ENCODE measurements at regions not wholly inside any gene's neighbourhood (a gene's known extent, or its start where the extent isn't known, plus 50 kb on each side); places are given as distances from the start of the nearest gene placed in this dataset.

GRCh38 chr10:31605426-31605825 is 286.4 kb downstream of the ZEB1 start:
- Histone ChIP-seq H3K27ac (no peak overlapping the region), H3K9me3 (ENCODE audit: low read depth) (no peaks in the 10 kb centered on the region), H3K4me2 (no peak overlapping the region), H3K9ac (no peak overlapping the region), H3K4me3 (no peak overlapping the region), H4K20me1 (ENCODE audit: low read depth) (no peaks in the 10 kb centered on the region), H3K79me2 (ENCODE audit: low read depth) (no peaks in the 10 kb centered on the region), H3K4me1 (no peaks in the 10 kb centered on the region), H3F3A (ENCODE audit: low read depth) (no peaks in the 10 kb centered on the region), H2AFZ (replicated peaks) (no peak overlapping the region), H3K27me3 (no peaks in the 10 kb centered on the region), H3K36me3 (no peaks in the 10 kb centered on the region)
- TF ChIP-seq EZH2 (IDR thresholded peaks at IDR 0.05) (no peak), CTCF (IDR thresholded peaks at IDR 0.05) (no peak), EZH2phosphoT487 (IDR thresholded peaks at IDR 0.05) (no peak)
- peaks cover 5% of the 10 kb centered on the region for H3K27me3 Mint-ChIP-seq (ENCODE audit: insufficient read depth, low read depth)
- peaks cover 13% of the 10 kb centered on the region for H3K4me1 Mint-ChIP-seq
- no peak for DNase-seq (ENCODE audit: low spot score)
- no peak overlapping the region for H3K4me3 Mint-ChIP-seq
- peaks cover 4% of the 10 kb centered on the region for H3K9me3 Mint-ChIP-seq
- H3K27ac Mint-ChIP-seq, result no peak overlapping the region
- no peaks in the 10 kb centered on the region for H3K36me3 Mint-ChIP-seq

- no peak for DNase-seq (ENCODE audit: low spot score)
- peak overlapping the region; percentile 35 for H3K27ac Mint-ChIP-seq
- Histone ChIP-seq H3K4me1 (no peaks in the 10 kb centered on the region), H3K27me3 (no peaks in the 10 kb centered on the region), H3K79me2 (ENCODE audit: low read depth) (no peaks in the 10 kb centered on the region), H4K20me1 (ENCODE audit: low read depth) (no peaks in the 10 kb centered on the region), H3K36me3 (no peaks in the 10 kb centered on the region), H3K9ac (no peak overlapping the region), H2AFZ (replicated peaks) (no peak overlapping the region), H3K4me3 (no peak overlapping the region), H3K27ac (no peak overlapping the region), H3K4me2 (no peak overlapping the region), H3K9me3 (ENCODE audit: low read depth) (no peaks in the 10 kb centered on the region), H3F3A (ENCODE audit: low read depth) (no peaks in the 10 kb centered on the region)
- peaks cover 13% of the 10 kb centered on the region for H3K4me1 Mint-ChIP-seq
- H3K27me3 Mint-ChIP-seq (ENCODE audit: insufficient read depth, low read depth), result peaks cover 5% of the 10 kb centered on the region
- H3K36me3 Mint-ChIP-seq, result no peaks in the 10 kb centered on the region
- peaks cover 4% of the 10 kb centered on the region for H3K9me3 Mint-ChIP-seq
- no peak for TF ChIP-seq EZH2phosphoT487 (IDR thresholded peaks at IDR 0.05)
- TF ChIP-seq CTCF (IDR thresholded peaks at IDR 0.05), result no peak
- no peak for TF ChIP-seq EZH2 (IDR thresholded peaks at IDR 0.05)
- peak overlapping the region; percentile 91 for H3K4me3 Mint-ChIP-seq
Observed at GRCh38 chr10:31604646-31605170, 285.7 kb downstream of the ZEB1 start.

GRCh38 chr10:31604096-31604495 is 285.1 kb downstream of the ZEB1 start:
- TF ChIP-seq CTCF (IDR thresholded peaks at IDR 0.05) (no peak), EZH2phosphoT487 (IDR thresholded peaks at IDR 0.05) (no peak), EZH2 (IDR thresholded peaks at IDR 0.05) (no peak)
- Histone ChIP-seq H3K79me2 (ENCODE audit: low read depth) (no peaks in the 10 kb centered on the region), H3K27ac (no peak overlapping the region), H3K4me1 (no peaks in the 10 kb centered on the region), H4K20me1 (ENCODE audit: low read depth) (no peaks in the 10 kb centered on the region), H2AFZ (replicated peaks) (peak overlapping the region; percentile 81), H3K4me2 (peak overlapping the region; percentile 84), H3K9ac (no peak overlapping the region), H3K27me3 (no peaks in the 10 kb centered on the region), H3K36me3 (no peaks in the 10 kb centered on the region), H3K4me3 (no peak overlapping the region), H3K9me3 (ENCODE audit: low read depth) (no peaks in the 10 kb centered on the region), H3F3A (ENCODE audit: low read depth) (no peaks in the 10 kb centered on the region)
- no peak for DNase-seq (ENCODE audit: low spot score)
- Mint-ChIP-seq H3K27ac (peak overlapping the region; percentile 96), H3K36me3 (no peaks in the 10 kb centered on the region), H3K27me3 (ENCODE audit: insufficient read depth, low read depth) (peaks cover 7% of the 10 kb centered on the region), H3K9me3 (peaks cover 4% of the 10 kb centered on the region), H3K4me1 (peaks cover 13% of the 10 kb centered on the region), H3K4me3 (peak overlapping the region; percentile 91)
